Progenitor cell of endocrine pancreas (in vitro differentiated cells): ENCODE measurements at regions not wholly inside any gene's neighbourhood (a gene's known extent, or its start where the extent isn't known, plus 50 kb on each side); places are given as distances from the start of the nearest gene placed in this dataset.
"Not testable (repeated sequence)": the region's sequence is repeated elsewhere in the genome, so short reads cannot be mapped to it uniquely, and the experiment has no call there.

Experiments
- DNase-seq: peaks from one replicate; pipeline ENCODE4 v3.0.0; 2021; ENCODE audit warnings: low spot score; ENCODE audit not compliant: unreplicated experiment
- H3K27ac Mint-ChIP-seq: 2 replicates; pipeline ENCODE4 v1.8.0; 2021; ENCODE audit warnings: mild to moderate bottlenecking, moderate library complexity, mixed read lengths
- H3K27me3 Mint-ChIP-seq: 2 replicates; pipeline ENCODE4 v1.8.0; 2021; ENCODE audit warnings: mixed read lengths
- H3K36me3 Mint-ChIP-seq: 2 replicates; pipeline ENCODE4 v1.8.0; 2022; ENCODE audit warnings: mixed read lengths; ENCODE audit not compliant: insufficient read depth
- H3K4me1 Mint-ChIP-seq: 2 replicates; pipeline ENCODE4 v1.8.0; 2021; ENCODE audit warnings: low read depth, mixed read lengths
- H3K4me3 Mint-ChIP-seq: 2 replicates; pipeline ENCODE4 v1.8.0; 2021; ENCODE audit warnings: low read depth, mild to moderate bottlenecking, moderate library complexity, mixed read lengths
- H3K9me3 Mint-ChIP-seq: 2 replicates; pipeline ENCODE4 v1.8.0; 2021; ENCODE audit warnings: low read depth, mixed read lengths
- TF ChIP-seq, protein P1 (sequence below): fragments of 200-600 bp; sonication (generic); IDR thresholded peaks from one replicate; pipeline ENCODE4 v1.5.0; 2021; ENCODE audit warnings: antibody characterized with exemption, mild to moderate bottlenecking; ENCODE audit not compliant: unreplicated experiment

DNA sequence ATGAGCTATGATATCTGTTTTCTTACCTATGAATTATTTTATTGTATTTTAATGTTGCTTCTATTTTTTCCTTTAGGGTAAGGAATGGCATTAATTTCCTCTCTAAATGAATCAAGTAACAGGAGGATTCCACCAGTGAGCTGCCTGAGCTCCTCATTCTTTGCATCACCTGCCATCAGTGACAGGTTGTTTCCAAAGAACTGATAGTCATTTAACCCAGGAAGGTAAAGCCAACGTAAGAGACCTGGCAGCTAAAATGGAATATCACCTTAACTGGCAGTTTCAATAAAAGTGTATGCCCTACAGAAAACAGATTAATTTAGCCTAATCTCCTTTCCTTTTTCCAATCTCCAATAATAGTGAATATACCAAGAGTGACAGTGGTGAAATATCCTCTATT lies 812.0 kb downstream of the SLITRK5 start:
- no peak overlapping the region for H3K27ac Mint-ChIP-seq
- no peaks in the 10 kb centered on the region for H3K4me1 Mint-ChIP-seq
- TF ChIP-seq, protein P1, sequence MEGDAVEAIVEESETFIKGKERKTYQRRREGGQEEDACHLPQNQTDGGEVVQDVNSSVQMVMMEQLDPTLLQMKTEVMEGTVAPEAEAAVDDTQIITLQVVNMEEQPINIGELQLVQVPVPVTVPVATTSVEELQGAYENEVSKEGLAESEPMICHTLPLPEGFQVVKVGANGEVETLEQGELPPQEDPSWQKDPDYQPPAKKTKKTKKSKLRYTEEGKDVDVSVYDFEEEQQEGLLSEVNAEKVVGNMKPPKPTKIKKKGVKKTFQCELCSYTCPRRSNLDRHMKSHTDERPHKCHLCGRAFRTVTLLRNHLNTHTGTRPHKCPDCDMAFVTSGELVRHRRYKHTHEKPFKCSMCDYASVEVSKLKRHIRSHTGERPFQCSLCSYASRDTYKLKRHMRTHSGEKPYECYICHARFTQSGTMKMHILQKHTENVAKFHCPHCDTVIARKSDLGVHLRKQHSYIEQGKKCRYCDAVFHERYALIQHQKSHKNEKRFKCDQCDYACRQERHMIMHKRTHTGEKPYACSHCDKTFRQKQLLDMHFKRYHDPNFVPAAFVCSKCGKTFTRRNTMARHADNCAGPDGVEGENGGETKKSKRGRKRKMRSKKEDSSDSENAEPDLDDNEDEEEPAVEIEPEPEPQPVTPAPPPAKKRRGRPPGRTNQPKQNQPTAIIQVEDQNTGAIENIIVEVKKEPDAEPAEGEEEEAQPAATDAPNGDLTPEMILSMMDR = no peak
- H3K4me3 Mint-ChIP-seq = no peak overlapping the region
- DNase-seq = no peak
- peaks cover 13% of the 10 kb centered on the region for H3K9me3 Mint-ChIP-seq
- H3K27me3 Mint-ChIP-seq = no peaks in the 10 kb centered on the region
- H3K36me3 Mint-ChIP-seq = no peaks in the 10 kb centered on the region

DNA sequence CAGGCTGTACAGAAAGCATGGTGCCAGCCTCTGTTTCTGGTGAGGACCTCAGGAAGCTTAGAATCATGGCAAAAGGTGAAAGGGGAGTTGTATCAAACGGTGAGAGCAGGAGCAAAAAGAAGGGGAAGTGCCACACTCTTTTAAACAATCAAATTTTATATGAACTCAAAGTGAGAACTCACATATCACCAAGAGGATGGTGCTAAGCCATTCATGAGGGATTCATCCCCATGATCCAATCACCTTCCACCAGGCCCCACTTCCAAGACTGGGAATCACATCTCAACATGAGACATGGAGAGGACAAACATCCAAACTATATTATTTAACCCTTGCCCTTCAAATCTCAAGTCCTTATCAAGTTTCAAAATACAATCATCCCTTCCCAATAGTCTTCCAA lies 836.7 kb downstream of the SLITRK5 start:
- DNase-seq = no peak
- Mint-ChIP-seq H3K27me3 (no peaks in the 10 kb centered on the region), H3K36me3 (no peaks in the 10 kb centered on the region), H3K4me3 (no peak overlapping the region), H3K9me3 (peaks cover 26% of the 10 kb centered on the region), H3K4me1 (no peaks in the 10 kb centered on the region), H3K27ac (no peak overlapping the region)
- TF ChIP-seq, protein P1 = no peak

DNA sequence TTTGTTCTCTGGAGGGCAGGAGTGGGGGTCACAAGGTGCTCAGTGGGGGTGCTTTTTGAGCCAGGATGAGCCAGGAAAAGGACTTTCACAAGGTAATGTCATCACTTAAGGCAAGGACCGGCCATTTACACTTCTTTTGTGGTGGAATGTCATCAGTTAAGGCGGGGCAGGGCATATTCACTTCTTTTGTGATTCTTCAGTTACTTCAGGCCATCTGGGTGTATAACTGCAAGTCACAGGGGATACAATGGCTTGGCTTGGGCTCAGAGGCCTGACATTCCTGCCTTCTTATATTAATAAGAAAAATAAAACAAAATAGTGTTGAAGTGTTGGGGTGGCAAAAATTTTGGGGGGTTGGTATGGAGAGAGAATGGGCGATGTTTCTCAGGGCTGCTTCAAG lies 841.8 kb downstream of the SLITRK5 start:
- not testable (repeated sequence) for H3K27ac Mint-ChIP-seq, H3K36me3 Mint-ChIP-seq, H3K27me3 Mint-ChIP-seq, H3K4me1 Mint-ChIP-seq, H3K4me3 Mint-ChIP-seq, DNase-seq
- peaks cover 20% of the 10 kb centered on the region for H3K9me3 Mint-ChIP-seq

DNA sequence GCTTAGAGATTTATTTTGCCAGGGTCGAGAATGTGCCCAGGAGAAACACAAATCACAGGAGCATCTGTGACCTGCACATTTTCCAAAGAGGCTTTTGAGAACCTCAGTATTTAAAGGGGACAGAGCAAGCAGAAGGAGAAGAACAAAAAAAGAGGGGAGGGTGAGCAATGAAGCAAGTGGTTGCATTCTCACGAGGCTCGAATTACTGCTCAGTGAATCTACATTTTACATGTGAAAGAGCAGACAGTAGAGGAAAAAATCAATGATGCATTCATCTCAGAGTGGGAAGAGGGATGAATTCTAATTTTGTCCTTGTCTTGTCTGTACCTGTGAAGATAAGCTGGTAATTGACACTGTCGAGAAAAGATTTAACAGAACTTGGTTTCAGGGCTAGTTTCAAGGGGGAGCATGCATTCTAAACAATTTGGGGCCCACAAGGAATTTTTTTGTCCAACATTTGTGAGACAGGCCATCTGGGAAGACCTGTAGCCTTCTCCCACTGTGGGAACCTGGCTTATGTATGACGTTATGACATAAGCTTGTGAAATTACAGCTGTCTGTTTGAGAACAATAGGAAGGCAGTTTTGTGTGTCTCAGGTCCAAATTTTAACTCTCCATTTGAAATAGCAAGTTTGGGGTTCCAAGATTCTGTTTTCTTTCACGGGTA lies 855.1 kb downstream of the SLITRK5 start:
- Mint-ChIP-seq H3K9me3 (peaks cover 17% of the 10 kb centered on the region), H3K4me3 (no peak overlapping the region), H3K36me3 (no peaks in the 10 kb centered on the region), H3K27me3 (no peaks in the 10 kb centered on the region), H3K4me1 (peaks cover 3% of the 10 kb centered on the region), H3K27ac (no peak overlapping the region)
- TF ChIP-seq, protein P1 = no peak
- no peak for DNase-seq

DNA sequence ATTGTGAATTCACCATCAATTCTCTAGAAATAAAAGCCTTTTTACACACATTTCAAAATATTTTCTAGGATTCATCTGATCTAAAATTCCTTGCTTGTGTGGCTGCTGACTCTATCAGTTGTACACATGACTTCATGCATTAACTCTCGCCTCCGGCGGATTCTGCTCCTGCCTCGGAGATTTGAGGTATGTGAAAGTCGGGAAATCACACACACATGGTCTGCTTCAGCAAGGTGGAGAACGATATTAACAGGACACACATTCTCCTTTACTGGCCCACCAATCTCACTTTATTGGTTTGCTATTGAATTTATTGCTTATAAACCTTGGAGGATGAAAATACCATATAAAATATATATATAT lies 855.7 kb downstream of the SLITRK5 start:
- TF ChIP-seq, protein P1 = no peak
- Mint-ChIP-seq H3K36me3 (no peaks in the 10 kb centered on the region), H3K4me1 (peaks cover 3% of the 10 kb centered on the region), H3K27me3 (no peaks in the 10 kb centered on the region), H3K27ac (no peak overlapping the region), H3K9me3 (peaks cover 14% of the 10 kb centered on the region), H3K4me3 (no peak overlapping the region)
- DNase-seq = no peak

DNA sequence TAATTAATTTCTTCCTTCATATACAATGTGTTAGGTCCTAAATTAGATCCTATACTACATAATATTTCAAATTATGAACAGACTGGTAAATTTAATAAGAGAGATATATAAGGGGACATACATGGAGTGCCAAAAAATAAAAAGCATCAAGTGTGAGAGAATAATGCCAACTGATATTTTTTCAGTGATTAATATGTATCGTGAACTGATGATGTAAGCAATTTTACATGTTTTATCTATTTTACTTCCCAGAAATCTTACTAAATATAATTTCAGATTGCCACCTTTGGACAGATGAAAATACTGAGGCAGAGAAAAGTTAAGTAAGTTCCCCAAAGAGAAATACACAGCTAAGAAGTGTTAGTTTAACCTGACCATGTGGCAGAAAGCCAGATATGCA lies 870.8 kb downstream of the SLITRK5 start:
- no peaks in the 10 kb centered on the region for H3K27me3 Mint-ChIP-seq
- no peak overlapping the region for H3K27ac Mint-ChIP-seq
- H3K36me3 Mint-ChIP-seq = no peaks in the 10 kb centered on the region
- H3K4me1 Mint-ChIP-seq = no peaks in the 10 kb centered on the region
- H3K4me3 Mint-ChIP-seq = no peak overlapping the region
- DNase-seq = no peak
- TF ChIP-seq, protein P1 = no peak
- no peaks in the 10 kb centered on the region for H3K9me3 Mint-ChIP-seq
